Liver (tissue), 3 donors: ENCODE measurements at regions not wholly inside any gene's neighbourhood (a gene's known extent, or its start where the extent isn't known, plus 50 kb on each side); places are given as distances from the start of the nearest gene placed in this dataset.

Experiments used
- CTCF ChIP-seq: fragments of 150-350 bp; IDR thresholded peaks from 2 replicates; pipeline ENCODE4 v1.5.1; 2017; ENCODE audit warnings: improper control_type of control experiment, low read depth, low read length; ENCODE audit not compliant: missing input control
- FOXA1 ChIP-seq: IDR thresholded peaks from 2 replicates; pipeline ENCODE4 v1.6.1; 2016; ENCODE audit warnings: antibody characterized with exemption
- HNF4G ChIP-seq: IDR thresholded peaks from 2 replicates; pipeline ENCODE4 v1.6.1; 2016; ENCODE audit warnings: antibody characterized with exemption
- MAX ChIP-seq: IDR thresholded peaks from 2 replicates; pipeline ENCODE4 v1.6.1; 2016; ENCODE audit warnings: antibody characterized with exemption
- RAD21 ChIP-seq, 2 donors: IDR thresholded peaks; 2 replicates each; pipeline ENCODE4 v1.6.1; 2016; ENCODE audit warnings: antibody characterized with exemption in 2 of 2, mild to moderate bottlenecking in 2 of 2
- SP1 ChIP-seq: IDR thresholded peaks from 2 replicates; pipeline ENCODE4 v1.6.1; 2018; ENCODE audit warnings: antibody characterized with exemption, mild to moderate bottlenecking
- TAF1 ChIP-seq: conservative IDR thresholded peaks from 2 replicates; pipeline ENCODE4 v1.6.1; 2016; ENCODE audit warnings: antibody characterized with exemption, mild to moderate bottlenecking
- YY1 ChIP-seq: IDR thresholded peaks from 2 replicates; pipeline ENCODE4 v1.6.1; 2016; ENCODE audit warnings: antibody characterized with exemption, mild to moderate bottlenecking
- donor health status: healthy.
- donor health status: healthy.

- TF ChIP-seq CTCF (no peak), YY1 (no peak), SP1 (no peak), FOXA1 (no peak), MAX (no peak), TAF1 (no peak), RAD21 (IDR thresholded peaks at IDR 0.05) (no peak), HNF4G (no peak)
Measured at GRCh38 chr4:179123084-179123483, 1680.8 kb upstream of the AGA start.
